Hepatocyte (in vitro differentiated cells): ENCODE measurements at regions not wholly inside any gene's neighbourhood (a gene's known extent, or its start where the extent isn't known, plus 50 kb on each side); places are given as distances from the start of the nearest gene placed in this dataset.

ENCODE experiments used
- EZH2 ChIP-seq: fragments of 200-600 bp; sonication (generic); IDR thresholded peaks from 2 replicates; pipeline ENCODE4 v1.6.1; 2016; ENCODE audit warnings: antibody characterized with exemption, mild to moderate bottlenecking, borderline replicate concordance
- TF ChIP-seq, protein P1 (sequence below): fragments of 200-600 bp; sonication (generic); IDR thresholded peaks from 2 replicates; pipeline ENCODE4 v1.5.1; 2016; ENCODE audit warnings: antibody characterized with exemption, mild to moderate bottlenecking; ENCODE audit not compliant: poor library complexity

DNA sequence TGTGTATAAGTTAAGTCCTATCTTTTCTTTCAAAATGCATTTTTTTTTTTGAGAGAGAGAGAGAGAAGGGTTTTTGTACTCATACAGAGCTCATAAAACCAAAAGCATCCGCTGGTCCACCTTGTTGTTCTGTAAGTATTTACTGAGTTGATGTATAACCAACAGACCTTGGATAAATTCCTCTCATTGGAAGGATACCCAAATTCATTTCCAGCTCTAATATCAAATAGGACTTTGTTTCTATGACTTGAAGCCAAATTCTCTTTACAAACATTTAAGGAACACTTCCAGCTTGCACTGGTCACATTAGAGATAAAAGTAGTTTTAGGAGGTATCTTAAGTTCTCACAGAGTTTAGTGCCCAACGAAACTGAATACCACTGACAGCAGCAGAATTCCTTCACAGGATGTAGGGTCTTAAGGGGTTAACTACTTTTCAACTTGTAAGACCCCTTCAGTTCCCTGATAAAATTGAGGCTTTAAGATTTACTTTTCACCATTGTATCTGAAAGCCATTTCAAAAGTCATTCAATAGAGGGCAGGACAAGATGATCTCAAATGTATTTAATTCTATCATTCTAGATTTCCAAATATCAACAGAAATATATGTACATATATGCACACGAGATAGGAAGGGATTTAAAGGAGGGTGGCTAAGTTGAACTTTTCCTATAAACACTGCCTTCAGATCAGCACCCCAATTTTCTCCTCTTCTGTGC, 1398.5 kb upstream of the CELF4 start:
- TF ChIP-seq EZH2, result no peak
- TF ChIP-seq, protein P1, sequence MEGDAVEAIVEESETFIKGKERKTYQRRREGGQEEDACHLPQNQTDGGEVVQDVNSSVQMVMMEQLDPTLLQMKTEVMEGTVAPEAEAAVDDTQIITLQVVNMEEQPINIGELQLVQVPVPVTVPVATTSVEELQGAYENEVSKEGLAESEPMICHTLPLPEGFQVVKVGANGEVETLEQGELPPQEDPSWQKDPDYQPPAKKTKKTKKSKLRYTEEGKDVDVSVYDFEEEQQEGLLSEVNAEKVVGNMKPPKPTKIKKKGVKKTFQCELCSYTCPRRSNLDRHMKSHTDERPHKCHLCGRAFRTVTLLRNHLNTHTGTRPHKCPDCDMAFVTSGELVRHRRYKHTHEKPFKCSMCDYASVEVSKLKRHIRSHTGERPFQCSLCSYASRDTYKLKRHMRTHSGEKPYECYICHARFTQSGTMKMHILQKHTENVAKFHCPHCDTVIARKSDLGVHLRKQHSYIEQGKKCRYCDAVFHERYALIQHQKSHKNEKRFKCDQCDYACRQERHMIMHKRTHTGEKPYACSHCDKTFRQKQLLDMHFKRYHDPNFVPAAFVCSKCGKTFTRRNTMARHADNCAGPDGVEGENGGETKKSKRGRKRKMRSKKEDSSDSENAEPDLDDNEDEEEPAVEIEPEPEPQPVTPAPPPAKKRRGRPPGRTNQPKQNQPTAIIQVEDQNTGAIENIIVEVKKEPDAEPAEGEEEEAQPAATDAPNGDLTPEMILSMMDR, result no peak
